ENCODE measurements at regions not wholly inside any gene's neighbourhood (a gene's known extent, or its start where the extent isn't known, plus 50 kb on each side); places are given as distances from the start of the nearest gene placed in this dataset.

DNA sequence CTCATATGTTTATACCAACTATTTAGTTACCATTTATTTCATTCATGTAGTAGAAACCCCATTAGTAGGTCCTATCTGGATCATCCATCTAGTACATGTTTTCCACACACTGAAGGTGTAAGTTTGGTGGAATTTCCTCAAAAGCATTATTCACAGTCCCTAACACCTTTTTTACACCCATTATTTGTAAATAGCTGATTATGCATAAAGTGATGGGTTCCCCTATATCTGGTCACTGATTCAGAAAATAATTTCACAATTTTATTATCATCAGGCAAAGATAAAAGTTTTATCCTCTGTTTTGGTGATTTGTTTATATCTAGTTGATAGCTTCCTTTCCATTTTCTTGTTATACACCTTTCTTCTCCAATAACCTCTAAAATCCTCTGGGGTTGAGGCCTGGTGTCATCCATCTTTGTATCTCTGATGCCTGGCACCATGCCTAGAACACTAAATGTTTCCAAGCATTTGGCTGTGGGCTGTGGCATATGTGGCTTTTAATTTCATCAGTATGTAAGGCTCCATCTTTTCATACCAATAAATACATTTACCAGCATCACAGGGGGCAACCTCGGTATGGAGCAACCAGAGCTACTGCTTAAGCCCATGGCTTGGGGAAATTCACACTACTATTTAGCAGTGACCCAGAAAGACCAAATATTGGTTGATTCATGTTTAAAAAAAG lies 1089.5 kb upstream of the LRRN3 start:
- ATAC-seq (no peak), DNase-seq (ENCODE audit: low read depth, low spot score) (no peak), FAIRE-seq (no peak)
- SMC1A ChIA-PET (ENCODE audit: uncharacterized antibody, unreplicated experiment), result interaction anchor here (1.4 kb wide), 1 partner anchor 12 kb away, joined by 4 read pairs; no protein-coding TSS in a partner anchor
- H3K4me1 ChIP-seq (ENCODE audit: control insufficient read depth, insufficient read depth, low read length), result no peaks in the 10 kb centered on the region
- H3K4me2 ChIP-seq (ENCODE audit: control insufficient read depth, insufficient read depth), result no peak overlapping the region
- in situ Hi-C loops (cut with MboI) (no loop called here), intact Hi-C loops (cut with micrococcal nuclease; ENCODE audit: unreplicated experiment) (loop anchor here (10.0 kb wide), 1 partner anchor 1083 kb away; no protein-coding TSS in a partner anchor)
- no peak overlapping the region for H3K9ac ChIP-seq (ENCODE audit: control insufficient read depth, insufficient read depth, low read length)
- no peak overlapping the region for H2AFZ ChIP-seq (ENCODE audit: control insufficient read depth, low read depth, low read length)
- H3K27me3 ChIP-seq (replicated peaks in 1 of 2; ENCODE audit: control insufficient read depth in 2 of 2, insufficient read depth in 2 of 2, low read length in 1 of 2), result no peaks in the 10 kb centered on the region
- H3K4me3 ChIP-seq, result no peak overlapping the region
- no peak for TF ChIP-seq SIN3A (IDR thresholded peaks at IDR 0.05; ENCODE audit: low read depth, low read length)
- no peak for TF ChIP-seq ZNF24 (IDR thresholded peaks at IDR 0.05)
- TF ChIP-seq SKIL (IDR thresholded peaks at IDR 0.05; ENCODE audit: low read depth, poor library complexity, severe bottlenecking), result no peak
- no peak for TF ChIP-seq KLF5 (IDR thresholded peaks at IDR 0.05; ENCODE audit: partially characterized antibody)
- no peak for TF ChIP-seq TCF12 (IDR thresholded peaks at IDR 0.05; ENCODE audit: low read depth, low read length)
- no peaks in the 10 kb centered on the region for H3K79me2 ChIP-seq (ENCODE audit: control insufficient read depth, insufficient read depth, low read length)
- POLR2A ChIA-PET, result no interaction called here
- H3K9me3 ChIP-seq (replicated peaks; ENCODE audit: control insufficient read depth, insufficient read depth, low read length), result no peaks in the 10 kb centered on the region
- WGBS (ENCODE audit: insufficient coverage, insufficient replicate concordance, low lambda C conversion rate, missing lambda C conversion rate), result 0% methylated on average over 1 of the region's 1 CpG
- H3K36me3 ChIP-seq (ENCODE audit: control insufficient read depth in 2 of 2, insufficient read depth in 2 of 2, low read length in 1 of 2), result no peaks in the 10 kb centered on the region
- CTCF ChIA-PET, result no interaction called here
- no peaks in the 10 kb centered on the region for H4K20me1 ChIP-seq (ENCODE audit: control insufficient read depth, insufficient read depth)
- no TSS peak for BruUV-seq (replicated peaks)
- no peak overlapping the region for H3K27ac ChIP-seq (ENCODE audit: control insufficient read depth, insufficient read depth)
- RAD21 ChIA-PET (ENCODE audit: unreplicated experiment), result no interaction called here

DNA sequence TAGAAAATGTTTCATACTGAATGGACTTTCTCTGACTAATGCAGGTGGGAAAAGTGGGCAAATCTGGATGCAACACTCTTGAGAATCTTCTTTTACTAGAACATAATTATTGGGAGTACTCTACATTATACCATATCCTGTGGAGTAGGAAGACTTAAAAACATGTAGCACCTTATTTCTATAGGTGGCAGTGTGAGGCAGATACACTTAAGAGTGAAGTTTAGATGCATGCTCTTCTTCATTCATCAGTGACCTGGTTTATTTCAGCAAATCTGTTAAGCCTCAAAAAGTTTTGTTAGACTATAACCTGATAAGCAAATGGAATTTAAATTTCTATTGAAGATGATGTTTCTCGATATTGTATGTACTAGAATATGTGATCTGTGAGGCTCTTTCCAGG lies 1087.1 kb upstream of the LRRN3 start:
- ChIA-PET CTCF (no interaction called here), RAD21 (ENCODE audit: unreplicated experiment) (no interaction called here), SMC1A (ENCODE audit: uncharacterized antibody, unreplicated experiment) (no interaction called here), POLR2A (no interaction called here)
- no peaks in the 10 kb centered on the region for H3K9me3 ChIP-seq (replicated peaks; ENCODE audit: control insufficient read depth, insufficient read depth, low read length)
- H3K27me3 ChIP-seq (replicated peaks in 1 of 2; ENCODE audit: control insufficient read depth in 2 of 2, insufficient read depth in 2 of 2, low read length in 1 of 2), result no peaks in the 10 kb centered on the region
- no peak overlapping the region for H3K9ac ChIP-seq (ENCODE audit: control insufficient read depth, insufficient read depth, low read length)
- peak; percentile 57; the same call in 2 of the 3 replicates for ATAC-seq
- no peak overlapping the region for H3K27ac ChIP-seq (ENCODE audit: control insufficient read depth, insufficient read depth)
- no peak for FAIRE-seq
- peak; percentile 31; the same call in 1 of the 2 replicates for TF ChIP-seq RAD21 (IDR thresholded peaks at IDR 0.05; ENCODE audit: insufficient read depth, low read depth, low read length)
- no peak for TF ChIP-seq E4F1 (IDR thresholded peaks at IDR 0.05; ENCODE audit: borderline replicate concordance, partially characterized antibody)
- H3K36me3 ChIP-seq (ENCODE audit: control insufficient read depth in 2 of 2, insufficient read depth in 2 of 2, low read length in 1 of 2), result no peaks in the 10 kb centered on the region
- no peaks in the 10 kb centered on the region for H3K79me2 ChIP-seq (ENCODE audit: control insufficient read depth, insufficient read depth, low read length)
- H3K4me1 ChIP-seq (ENCODE audit: control insufficient read depth, insufficient read depth, low read length), result no peaks in the 10 kb centered on the region
- no peak overlapping the region for H2AFZ ChIP-seq (ENCODE audit: control insufficient read depth, low read depth, low read length)
- in situ Hi-C loops (cut with MboI), result no loop called here
- 78% methylated on average over 1 of the region's 1 CpG for WGBS (ENCODE audit: insufficient coverage, insufficient replicate concordance, low lambda C conversion rate, missing lambda C conversion rate)
- no peak for DNase-seq (ENCODE audit: low read depth, low spot score)
- H3K4me2 ChIP-seq (ENCODE audit: control insufficient read depth, insufficient read depth), result no peak overlapping the region
- intact Hi-C loops (cut with micrococcal nuclease; ENCODE audit: unreplicated experiment), result loop anchor here (10.0 kb wide), 1 partner anchor 1081 kb away; no protein-coding TSS in a partner anchor
- no TSS peak for BruUV-seq (replicated peaks)
- no peaks in the 10 kb centered on the region for H4K20me1 ChIP-seq (ENCODE audit: control insufficient read depth, insufficient read depth)
- no peak overlapping the region for H3K4me3 ChIP-seq
